ENCODE measurements at regions not wholly inside any gene's neighbourhood (a gene's known extent, or its start where the extent isn't known, plus 50 kb on each side); places are given as distances from the start of the nearest gene placed in this dataset.

GRCh38 chr9:36762958-36763357 lies 190.3 kb downstream of the MELK start:
- no peak overlapping the region for H3K27ac ChIP-seq (replicated peaks)
- H3K27me3 ChIP-seq (ENCODE audit: insufficient read depth, poor library complexity, severe bottlenecking) = peaks cover 2% of the 10 kb centered on the region
- no peak for DNase-seq (ENCODE audit: low read depth in 1 of 2, low spot score in 1 of 2)
- TF ChIP-seq SPI1 (IDR thresholded peaks at IDR 0.05; ENCODE audit: borderline replicate concordance, low read depth) (no peak), CTCF (IDR thresholded peaks at IDR 0.05; ENCODE audit: insufficient read depth, low read length) (no peak), REST (IDR thresholded peaks at IDR 0.05; ENCODE audit: insufficient replicate concordance, low read depth) (no peak), GABPA (IDR thresholded peaks at IDR 0.05; ENCODE audit: low read depth) (no peak), POLR2AphosphoS5 (IDR thresholded peaks at IDR 0.05; ENCODE audit: low read depth) (no peak)
- H3K4me3 ChIP-seq (replicated peaks; ENCODE audit: insufficient read depth, low read length) = no peak overlapping the region

GRCh38 chr9:36763778-36764177 lies 191.1 kb downstream of the MELK start:
- Histone ChIP-seq H3K4me3 (replicated peaks; ENCODE audit: insufficient read depth, low read length) (no peak overlapping the region), H3K27me3 (ENCODE audit: insufficient read depth, poor library complexity, severe bottlenecking) (peaks cover 2% of the 10 kb centered on the region), H3K27ac (replicated peaks) (no peak overlapping the region)
- DNase-seq (ENCODE audit: low read depth in 1 of 2, low spot score in 1 of 2) = no peak
- no peak for TF ChIP-seq REST (IDR thresholded peaks at IDR 0.05; ENCODE audit: insufficient replicate concordance, low read depth)
- TF ChIP-seq SPI1 (IDR thresholded peaks at IDR 0.05; ENCODE audit: borderline replicate concordance, low read depth) = no peak
- no peak for TF ChIP-seq CTCF (IDR thresholded peaks at IDR 0.05; ENCODE audit: insufficient read depth, low read length)
- no peak for TF ChIP-seq POLR2AphosphoS5 (IDR thresholded peaks at IDR 0.05; ENCODE audit: low read depth)
- TF ChIP-seq GABPA (IDR thresholded peaks at IDR 0.05; ENCODE audit: low read depth) = no peak

GRCh38 chr9:36764364-36765076 lies 191.8 kb downstream of the MELK start:
- Histone ChIP-seq H3K4me3 (replicated peaks; ENCODE audit: insufficient read depth, low read length) (no peak overlapping the region), H3K27ac (replicated peaks) (no peak overlapping the region), H3K27me3 (ENCODE audit: insufficient read depth, poor library complexity, severe bottlenecking) (peaks cover 2% of the 10 kb centered on the region)
- DNase-seq (ENCODE audit: low read depth in 1 of 2, low spot score in 1 of 2) = no peak
- no peak for TF ChIP-seq POLR2AphosphoS5 (IDR thresholded peaks at IDR 0.05; ENCODE audit: low read depth)
- TF ChIP-seq GABPA (IDR thresholded peaks at IDR 0.05; ENCODE audit: low read depth) = no peak
- TF ChIP-seq CTCF (IDR thresholded peaks at IDR 0.05; ENCODE audit: insufficient read depth, low read length) = no peak
- TF ChIP-seq SPI1 (IDR thresholded peaks at IDR 0.05; ENCODE audit: borderline replicate concordance, low read depth) = no peak
- TF ChIP-seq REST (IDR thresholded peaks at IDR 0.05; ENCODE audit: insufficient replicate concordance, low read depth) = no peak
